ENCODE measurements at regions not wholly inside any gene's neighbourhood (a gene's known extent, or its start where the extent isn't known, plus 50 kb on each side); places are given as distances from the start of the nearest gene placed in this dataset.

- no peak overlapping the region for H3K9ac ChIP-seq (ENCODE audit: low read length)
- H3K4me2 ChIP-seq (replicated peaks; ENCODE audit: low read depth, low read length, poor library complexity, severe bottlenecking): no peak overlapping the region
- no peak overlapping the region for H3K27ac Mint-ChIP-seq
- ATAC-seq (ENCODE audit: low read depth) (no peak), DNase-seq (no peak)
- H3K27me3 Mint-ChIP-seq: no peaks in the 10 kb centered on the region
- peaks cover 0 to 15% (median 5%) of the 10 kb centered on the region in 3 donors for H3K9me3 ChIP-seq (ENCODE audit: control extremely low read depth in 1 of 3, control insufficient read depth in 2 of 3, insufficient read depth in 1 of 3, low read length in 2 of 3)
- no peaks in the 10 kb centered on the region for H3K36me3 ChIP-seq (replicated peaks in 1 of 2; ENCODE audit: control extremely low read depth in 1 of 2, control insufficient read depth in 1 of 2, extremely low read depth in 1 of 2, insufficient read depth in 2 of 2, low read length in 1 of 2)
- no peak overlapping the region for H3K4me3 Mint-ChIP-seq
- no peaks in the 10 kb centered on the region for H3K27me3 ChIP-seq (replicated peaks in 1 of 4; ENCODE audit: control extremely low read depth in 1 of 4, control insufficient read depth in 3 of 4, insufficient read depth in 4 of 4, low read length in 3 of 4)
- H3K4me1 Mint-ChIP-seq: no peaks in the 10 kb centered on the region
- no peak overlapping the region for H3K27ac ChIP-seq (ENCODE audit: low read length in 2 of 2)
- H3K4me1 ChIP-seq (ENCODE audit: control insufficient read depth in 2 of 2, insufficient read depth in 2 of 2, low read length in 2 of 2): no peaks in the 10 kb centered on the region
- H2AFZ ChIP-seq (ENCODE audit: insufficient read depth, low read depth, low read length, poor library complexity, severe bottlenecking): no peak overlapping the region
- no peaks in the 10 kb centered on the region for H3K79me2 ChIP-seq (ENCODE audit: control insufficient read depth, insufficient read depth, low read length)
- 34% methylated on average over 2 of the region's 4 CpGs for WGBS (ENCODE audit: insufficient coverage)
- POLR2A ChIA-PET: no interaction called here
- TF ChIP-seq CTCF (IDR thresholded peaks at IDR 0.05) (no peak), EZH2 (IDR thresholded peaks at IDR 0.05; ENCODE audit: borderline replicate concordance, insufficient read depth, low read depth, low read length, poor library complexity, severe bottlenecking) (no peak)
- peaks cover 5% of the 10 kb centered on the region for H3K9me3 Mint-ChIP-seq (ENCODE audit: insufficient read depth)
- CTCF ChIA-PET: no interaction called here
- no peaks in the 10 kb centered on the region for H4K20me1 ChIP-seq (ENCODE audit: control insufficient read depth, insufficient read depth, low read length, poor library complexity, severe bottlenecking)
- intact Hi-C loops (cut with micrococcal nuclease): no loop called here
- no peak overlapping the region for H3K4me3 ChIP-seq (ENCODE audit: control extremely low read depth in 1 of 5, extremely low read depth in 1 of 5, insufficient read depth in 1 of 5, low read depth in 2 of 5, low read length in 4 of 5)
These were observed 247.1 kb upstream of the ARPP21 start for GRCh38 chr3:35392187-35392586.

GRCh38 chr3:35393901-35394799 is 245.2 kb upstream of the ARPP21 start:
- Histone ChIP-seq H3K4me3 (ENCODE audit: control extremely low read depth in 1 of 5, extremely low read depth in 1 of 5, insufficient read depth in 1 of 5, low read depth in 2 of 5, low read length in 4 of 5) (no peak overlapping the region), H3K4me2 (replicated peaks; ENCODE audit: low read depth, low read length, poor library complexity, severe bottlenecking) (no peak overlapping the region), H3K9me3 (ENCODE audit: control extremely low read depth in 1 of 3, control insufficient read depth in 2 of 3, insufficient read depth in 1 of 3, low read length in 2 of 3) (peaks cover 0 to 15% (median 5%) of the 10 kb centered on the region in 3 donors), H3K9ac (ENCODE audit: low read length) (no peak overlapping the region), H3K79me2 (ENCODE audit: control insufficient read depth, insufficient read depth, low read length) (no peaks in the 10 kb centered on the region), H3K27me3 (replicated peaks in 1 of 4; ENCODE audit: control extremely low read depth in 1 of 4, control insufficient read depth in 3 of 4, insufficient read depth in 4 of 4, low read length in 3 of 4) (no peaks in the 10 kb centered on the region), H3K4me1 (ENCODE audit: control insufficient read depth in 2 of 2, insufficient read depth in 2 of 2, low read length in 2 of 2) (no peaks in the 10 kb centered on the region), H4K20me1 (ENCODE audit: control insufficient read depth, insufficient read depth, low read length, poor library complexity, severe bottlenecking) (no peaks in the 10 kb centered on the region), H3K36me3 (replicated peaks in 1 of 2; ENCODE audit: control extremely low read depth in 1 of 2, control insufficient read depth in 1 of 2, extremely low read depth in 1 of 2, insufficient read depth in 2 of 2, low read length in 1 of 2) (no peaks in the 10 kb centered on the region), H3K27ac (ENCODE audit: low read length in 2 of 2) (no peak overlapping the region), H2AFZ (ENCODE audit: insufficient read depth, low read depth, low read length, poor library complexity, severe bottlenecking) (no peak overlapping the region)
- DNase-seq (no peak), ATAC-seq (ENCODE audit: low read depth) (no peak)
- CTCF ChIA-PET: no interaction called here
- no peak overlapping the region for H3K4me3 Mint-ChIP-seq
- intact Hi-C loops (cut with micrococcal nuclease): no loop called here
- H3K9me3 Mint-ChIP-seq (ENCODE audit: insufficient read depth): peaks cover 5% of the 10 kb centered on the region
- H3K4me1 Mint-ChIP-seq: no peaks in the 10 kb centered on the region
- no peaks in the 10 kb centered on the region for H3K27me3 Mint-ChIP-seq
- WGBS (ENCODE audit: insufficient coverage): 34% methylated on average over 3 of the region's 6 CpGs
- no peak overlapping the region for H3K27ac Mint-ChIP-seq
- POLR2A ChIA-PET: no interaction called here
- TF ChIP-seq CTCF (IDR thresholded peaks at IDR 0.05) (no peak), EZH2 (IDR thresholded peaks at IDR 0.05; ENCODE audit: borderline replicate concordance, insufficient read depth, low read depth, low read length, poor library complexity, severe bottlenecking) (no peak)
